AG10803 (cell line): ENCODE measurements at regions not wholly inside any gene's neighbourhood (a gene's known extent, or its start where the extent isn't known, plus 50 kb on each side); places are given as distances from the start of the nearest gene placed in this dataset.

ENCODE experiments used
- DNase-seq: peaks from one replicate; pipeline ENCODE4 v3.0.0; 2010; ENCODE audit warnings: low read depth
- H3K4me3 ChIP-seq: 2 replicates; pipeline ENCODE4 v1.5.1; 2011; ENCODE audit warnings: mild to moderate bottlenecking, low read length, control low read depth
- TF ChIP-seq, protein P1 (sequence below): conservative IDR thresholded peaks from 2 replicates; pipeline ENCODE4 v1.5.1; 2011; ENCODE audit warnings: mild to moderate bottlenecking, low read length, control low read depth, inconsistent platforms

DNA sequence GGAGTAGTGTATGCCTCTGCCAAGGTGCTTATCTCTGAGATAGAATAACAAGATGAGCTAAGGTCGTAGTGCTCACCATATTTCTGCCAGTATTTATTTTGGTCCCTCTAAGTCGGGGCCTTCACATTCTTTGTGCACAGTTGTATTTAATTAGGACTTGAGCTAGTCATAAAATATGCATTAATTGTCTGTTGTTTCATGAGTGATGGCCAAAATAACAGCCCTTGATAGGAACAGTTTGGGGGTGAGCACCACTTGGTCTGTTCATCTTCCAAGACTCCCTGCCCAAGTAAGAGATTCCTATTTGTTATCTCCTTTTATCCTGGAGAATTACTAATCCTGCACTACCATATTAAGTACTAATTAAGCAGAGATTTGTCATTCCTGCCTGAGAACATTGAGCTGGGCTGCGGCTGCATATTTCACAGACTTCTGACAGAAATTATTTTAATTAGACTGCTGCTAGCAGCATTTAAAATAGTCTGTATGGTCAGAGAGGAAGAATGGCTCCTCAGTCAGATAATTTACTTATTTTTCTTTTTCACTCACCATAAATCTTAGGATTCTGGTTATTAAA is 435.1 kb downstream of the MTX2 start:
- DNase-seq, result peak; percentile 57
- TF ChIP-seq, protein P1, sequence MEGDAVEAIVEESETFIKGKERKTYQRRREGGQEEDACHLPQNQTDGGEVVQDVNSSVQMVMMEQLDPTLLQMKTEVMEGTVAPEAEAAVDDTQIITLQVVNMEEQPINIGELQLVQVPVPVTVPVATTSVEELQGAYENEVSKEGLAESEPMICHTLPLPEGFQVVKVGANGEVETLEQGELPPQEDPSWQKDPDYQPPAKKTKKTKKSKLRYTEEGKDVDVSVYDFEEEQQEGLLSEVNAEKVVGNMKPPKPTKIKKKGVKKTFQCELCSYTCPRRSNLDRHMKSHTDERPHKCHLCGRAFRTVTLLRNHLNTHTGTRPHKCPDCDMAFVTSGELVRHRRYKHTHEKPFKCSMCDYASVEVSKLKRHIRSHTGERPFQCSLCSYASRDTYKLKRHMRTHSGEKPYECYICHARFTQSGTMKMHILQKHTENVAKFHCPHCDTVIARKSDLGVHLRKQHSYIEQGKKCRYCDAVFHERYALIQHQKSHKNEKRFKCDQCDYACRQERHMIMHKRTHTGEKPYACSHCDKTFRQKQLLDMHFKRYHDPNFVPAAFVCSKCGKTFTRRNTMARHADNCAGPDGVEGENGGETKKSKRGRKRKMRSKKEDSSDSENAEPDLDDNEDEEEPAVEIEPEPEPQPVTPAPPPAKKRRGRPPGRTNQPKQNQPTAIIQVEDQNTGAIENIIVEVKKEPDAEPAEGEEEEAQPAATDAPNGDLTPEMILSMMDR, result no peak
- H3K4me3 ChIP-seq, result no peak overlapping the region

GRCh38 chr2:176709149-176709951 is 440.1 kb downstream of the MTX2 start:
- peak; percentile 61 for DNase-seq
- H3K4me3 ChIP-seq, result no peak overlapping the region
- TF ChIP-seq, protein P1, result no peak

DNA sequence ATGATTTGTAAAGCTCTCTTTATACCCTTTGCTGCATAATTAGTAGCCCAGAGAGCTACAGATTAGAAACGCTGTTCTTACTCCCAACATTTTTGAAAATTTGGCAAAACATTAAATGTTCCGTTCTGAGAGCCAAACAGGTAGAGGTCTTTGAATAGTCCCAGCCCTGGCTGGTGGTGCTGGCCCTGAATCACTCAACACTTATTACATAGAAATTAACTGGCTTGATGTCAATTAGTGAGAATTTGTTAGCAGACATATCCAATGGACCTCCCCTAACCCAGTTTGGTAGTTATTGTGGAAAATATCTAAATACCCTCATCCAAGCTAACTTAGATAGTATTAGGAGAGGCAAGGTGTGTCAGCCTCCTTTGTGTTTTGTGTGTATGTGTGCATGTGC is 440.7 kb downstream of the MTX2 start:
- TF ChIP-seq, protein P1, result no peak
- no peak for DNase-seq
- H3K4me3 ChIP-seq, result no peak overlapping the region

GRCh38 chr2:176710657-176711186 is 441.5 kb downstream of the MTX2 start:
- DNase-seq, result no peak
- no peak overlapping the region for H3K4me3 ChIP-seq
- TF ChIP-seq, protein P1, result no peak

DNA sequence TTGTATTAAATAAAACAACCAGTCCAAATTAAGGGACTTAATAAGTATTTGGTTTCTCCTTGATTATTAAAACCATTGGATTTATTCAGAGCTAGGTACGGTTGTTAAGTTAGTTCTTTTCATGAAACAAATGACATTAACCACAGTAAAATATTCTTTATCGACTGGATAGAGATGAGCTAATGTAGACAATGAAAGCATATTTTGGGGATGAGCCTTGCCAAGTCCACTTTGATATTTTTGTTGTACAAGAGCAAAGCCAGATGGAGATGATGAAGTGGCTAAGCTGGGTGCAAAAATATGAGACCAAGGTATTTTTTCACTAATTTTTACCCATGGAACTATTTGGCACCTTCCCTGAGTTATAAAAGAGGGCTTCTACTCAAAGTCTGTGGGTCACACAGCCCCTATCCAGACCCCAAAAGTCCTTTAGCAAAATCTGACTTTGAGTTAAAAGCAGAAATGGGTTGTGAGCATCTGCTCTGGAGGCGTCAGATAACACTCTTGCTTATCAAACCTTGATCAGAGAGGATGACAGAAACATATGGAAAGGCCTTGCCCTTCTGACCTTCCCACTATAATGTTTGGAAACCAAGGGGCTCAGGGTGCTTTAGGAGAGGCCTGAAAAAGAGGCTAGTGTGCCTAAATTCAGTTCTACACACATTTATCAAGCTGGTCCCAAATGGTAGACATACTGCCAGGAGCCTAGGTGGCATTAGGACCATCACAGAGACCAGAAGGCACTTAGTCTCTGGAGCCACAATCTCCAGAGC is 456.8 kb downstream of the MTX2 start:
- no peak overlapping the region for H3K4me3 ChIP-seq
- TF ChIP-seq, protein P1, result no peak
- no peak for DNase-seq

DNA sequence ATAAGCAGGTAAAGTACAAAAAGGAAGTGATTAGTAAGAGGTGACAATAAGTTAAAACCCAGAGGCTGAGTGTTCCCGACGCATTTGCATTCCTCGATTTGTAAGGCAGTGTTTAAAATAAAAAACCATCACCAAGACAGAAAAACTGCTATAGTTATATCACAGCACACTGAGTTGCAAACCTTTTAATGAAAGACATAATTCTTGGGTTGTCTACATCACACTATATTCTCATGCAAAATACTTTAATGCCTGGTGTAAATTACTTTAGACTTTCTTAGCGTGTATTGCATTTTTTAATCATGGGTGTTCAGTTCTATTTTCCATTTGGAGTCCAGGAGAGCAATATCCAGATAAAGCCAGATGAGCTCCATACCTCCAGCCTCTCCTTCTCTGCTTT is 458.5 kb downstream of the MTX2 start:
- DNase-seq, result no peak
- H3K4me3 ChIP-seq, result no peak overlapping the region
- TF ChIP-seq, protein P1, result no peak
